GM18502 (cell line): ENCODE measurements at regions not wholly inside any gene's neighbourhood (a gene's known extent, or its start where the extent isn't known, plus 50 kb on each side); places are given as distances from the start of the nearest gene placed in this dataset.
"Not testable (repeated sequence)": the region's sequence is repeated elsewhere in the genome, so short reads cannot be mapped to it uniquely, and the experiment has no call there.

ENCODE experiments used
- ATAC-seq: cut with Tn5 transposase; IDR thresholded peaks from one replicate; pipeline ENCODE4 v1.9.1; 2021; ENCODE audit warnings: mild to moderate bottlenecking; ENCODE audit not compliant: unreplicated experiment, poor library complexity

DNA sequence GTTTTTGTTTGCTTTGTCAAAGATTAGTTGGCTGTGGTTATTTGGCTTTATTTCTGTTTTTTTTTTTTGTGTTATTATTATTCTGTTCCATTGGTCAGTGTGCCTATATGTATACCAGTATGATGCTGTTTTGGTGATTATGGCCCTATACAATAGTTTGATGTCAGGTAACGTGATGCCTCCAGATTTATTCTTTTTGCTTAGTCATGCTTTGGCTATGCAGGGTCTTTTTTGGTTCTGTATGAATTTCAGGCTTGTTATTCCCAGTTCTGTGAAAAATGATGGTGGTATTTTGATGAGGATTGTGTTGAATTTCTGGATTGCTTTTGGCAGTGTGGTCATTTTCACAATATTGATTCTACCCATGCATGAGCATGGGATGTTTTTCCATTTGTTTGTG, 312.8 kb downstream of the TAF11L14 start:
- no peak for ATAC-seq

DNA sequence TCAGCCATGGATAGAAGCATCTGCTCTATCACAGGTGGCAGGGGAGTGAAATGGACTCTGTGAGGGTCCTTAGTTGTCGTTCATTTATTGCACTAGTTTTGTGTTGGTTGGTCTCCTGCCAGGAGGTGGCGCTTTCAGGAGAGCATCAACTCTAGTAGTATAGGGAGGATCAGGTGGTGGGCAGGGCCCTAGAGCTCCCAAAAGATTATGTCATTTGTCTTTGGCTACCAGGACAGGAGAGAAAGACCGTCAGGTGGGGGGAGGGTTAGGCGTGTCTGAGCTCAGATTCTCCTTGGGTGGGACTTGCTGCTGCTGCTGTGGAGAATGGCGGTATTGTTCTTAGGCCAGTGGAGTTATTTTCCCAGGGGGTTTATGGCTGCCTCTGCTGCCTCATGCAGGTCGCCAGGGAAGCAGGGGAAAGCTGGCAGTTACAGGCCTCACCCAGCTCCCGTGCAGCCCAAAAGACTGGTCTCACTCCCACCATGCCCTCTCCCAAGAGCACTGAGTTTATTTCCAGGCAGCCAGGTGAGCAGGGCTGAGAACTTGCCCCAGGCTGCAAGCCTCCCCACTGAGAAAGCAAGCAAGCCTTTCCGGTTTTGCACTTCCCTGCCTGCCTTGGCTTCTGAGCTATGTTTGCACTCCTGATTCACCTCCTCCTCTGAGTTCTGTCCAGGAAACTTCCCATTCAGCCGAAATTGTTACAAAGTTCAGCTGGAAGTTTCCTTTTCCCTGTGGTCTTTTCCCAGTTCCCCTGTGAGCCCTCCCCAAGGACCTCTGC, 317.3 kb downstream of the TAF11L14 start:
- ATAC-seq = no peak

DNA sequence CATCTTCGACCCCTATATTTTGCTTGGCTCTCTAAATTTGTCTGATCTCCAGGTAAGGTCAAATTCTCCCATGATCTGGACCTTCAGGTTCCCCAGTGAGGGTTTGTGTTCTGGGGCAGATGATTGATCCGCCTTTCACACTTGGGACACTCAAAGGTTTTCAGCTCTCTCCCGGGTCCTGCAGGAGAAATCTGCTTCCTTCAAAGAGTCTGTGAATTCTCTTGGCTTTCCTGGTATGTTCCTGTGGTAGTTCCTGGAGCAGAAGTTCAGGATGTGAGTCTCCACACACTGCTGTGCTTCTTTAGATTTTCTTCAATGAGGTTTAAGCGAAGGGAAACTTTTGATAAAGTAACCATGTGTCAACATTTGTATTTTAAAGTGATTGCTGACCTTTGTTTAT, 318.0 kb downstream of the TAF11L14 start:
- ATAC-seq = no peak

DNA sequence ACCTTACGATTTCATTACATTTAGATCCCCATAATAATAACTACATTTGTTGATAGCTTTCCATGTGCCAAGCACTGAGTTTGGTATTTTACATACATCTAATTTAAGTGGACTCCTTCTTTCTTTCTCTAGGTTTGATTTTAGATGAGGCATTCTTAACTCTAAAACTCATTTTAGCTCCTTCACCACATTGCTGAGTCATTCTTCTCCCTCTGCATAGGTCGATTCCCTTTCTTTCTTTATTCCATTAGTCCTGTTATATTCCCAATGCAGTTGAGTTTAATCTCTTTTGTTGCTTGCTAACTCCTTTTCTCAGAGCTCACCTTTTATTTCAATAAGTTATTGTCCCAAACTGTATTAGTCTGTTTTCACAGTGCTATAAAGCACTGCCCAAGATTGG, 329.8 kb downstream of the TAF11L14 start:
- no peak for ATAC-seq

DNA sequence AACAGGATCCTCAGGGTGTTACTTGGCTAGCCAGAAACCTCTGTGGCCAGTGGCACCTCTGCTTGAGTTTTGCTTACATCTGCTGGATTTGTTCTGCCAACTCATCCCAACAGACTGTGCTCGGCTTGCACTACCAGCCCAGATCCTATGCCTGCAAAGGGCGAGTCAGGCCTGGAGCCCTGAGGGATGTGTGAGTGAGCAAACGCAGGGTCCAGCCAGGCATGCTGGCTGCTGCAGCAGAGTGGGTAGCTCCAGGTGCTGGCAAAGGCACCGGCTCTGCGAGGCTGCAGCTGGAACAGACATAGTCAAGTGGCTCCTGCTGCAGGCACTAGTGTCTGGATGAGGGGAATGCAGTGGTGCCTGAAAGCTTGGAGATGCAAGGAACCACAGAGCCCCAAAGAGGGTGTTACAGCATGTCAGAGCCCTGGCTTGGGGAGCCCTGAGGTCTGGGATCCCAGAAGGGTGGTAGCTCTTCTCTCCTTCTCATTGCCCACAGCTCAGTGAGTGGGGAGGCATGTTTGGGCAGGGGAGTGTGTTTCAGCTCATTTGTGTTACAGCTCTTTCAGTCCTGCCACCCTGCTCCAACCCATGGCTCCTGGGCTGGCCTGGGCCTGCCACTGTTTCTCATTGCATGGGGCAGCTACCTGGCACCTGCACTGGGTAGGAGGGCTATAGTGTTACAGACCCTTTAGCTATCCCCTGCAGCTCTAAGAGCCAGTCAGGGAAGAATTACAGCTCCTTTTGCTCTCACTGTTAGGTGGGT, 332.6 kb downstream of the TAF11L14 start:
- ATAC-seq = no peak

DNA sequence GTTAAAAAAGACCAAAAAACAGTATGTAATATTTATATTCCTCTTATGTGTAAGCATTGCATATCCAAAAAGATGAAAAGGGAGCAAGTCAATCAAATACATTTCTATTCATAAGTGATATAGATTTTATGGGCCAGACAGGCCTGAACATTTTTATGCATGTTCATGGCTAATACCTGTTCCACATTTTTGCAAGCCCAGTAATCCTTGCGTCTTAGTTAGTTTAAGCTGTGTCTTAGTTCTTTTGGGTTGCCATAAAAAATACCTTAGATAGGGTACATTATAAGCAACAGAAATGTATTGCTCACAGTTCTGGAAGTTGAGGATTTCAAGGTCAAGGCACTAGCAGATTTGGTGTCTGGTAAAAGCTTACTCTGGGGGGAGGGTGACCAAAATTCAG, 342.1 kb downstream of the TAF11L14 start:
- ATAC-seq = no peak

DNA sequence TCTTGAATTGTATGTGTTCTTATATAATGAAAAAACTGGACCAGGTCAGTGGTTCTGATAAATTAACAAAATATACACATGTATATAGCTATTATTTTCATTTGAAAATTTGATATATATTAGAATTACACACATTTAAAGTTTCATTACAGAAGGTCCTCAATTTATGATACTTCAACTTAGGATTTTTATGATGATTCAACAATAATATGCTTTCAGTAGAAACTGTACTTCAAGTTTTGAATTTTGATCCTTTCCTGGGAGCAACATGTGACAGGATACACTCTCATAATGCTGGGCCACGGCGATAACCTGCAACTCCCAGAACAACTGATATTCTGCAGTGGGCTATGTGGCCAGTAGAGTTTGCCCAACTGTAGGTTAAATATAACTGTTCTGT, 344.7 kb downstream of the TAF11L14 start:
- no peak for ATAC-seq

DNA sequence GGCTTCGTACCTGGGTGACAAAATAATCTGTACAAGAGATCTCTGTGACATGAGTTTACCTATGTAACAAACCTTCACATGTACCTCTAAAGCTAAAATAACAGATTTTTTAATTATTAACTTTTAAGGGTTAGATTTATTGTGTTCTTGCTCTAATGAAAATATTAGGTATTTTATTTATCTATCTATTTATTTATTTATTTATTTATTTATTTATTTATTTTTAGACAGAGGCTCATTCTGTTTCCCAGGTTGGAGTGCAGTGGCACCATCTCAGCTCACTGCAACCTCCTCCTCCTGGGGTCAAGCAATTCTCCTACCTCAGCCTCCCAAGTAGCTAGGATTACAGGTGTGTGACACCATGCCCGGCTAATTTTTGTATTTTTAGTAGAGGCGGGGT, 348.4 kb downstream of the TAF11L14 start:
- not testable (repeated sequence) for ATAC-seq

DNA sequence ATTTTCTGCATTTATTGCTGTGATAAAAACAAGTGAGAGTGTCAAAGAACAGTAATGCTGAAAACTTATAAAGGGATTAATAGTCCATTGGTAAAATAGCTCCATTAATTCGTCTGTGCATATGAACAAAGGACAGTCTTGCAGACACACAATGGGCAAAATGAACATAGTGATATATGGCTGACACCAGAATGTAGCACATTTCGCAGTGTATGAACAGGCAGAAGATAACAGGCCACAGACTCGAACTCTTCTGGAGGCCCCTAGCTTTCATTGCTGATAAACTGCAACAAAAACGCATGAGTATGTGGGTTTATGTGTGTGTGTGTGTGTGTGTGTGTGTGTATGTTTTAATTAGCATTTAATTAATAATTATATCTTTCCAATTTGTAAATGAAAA, 354.8 kb downstream of the TAF11L14 start:
- ATAC-seq = no peak

DNA sequence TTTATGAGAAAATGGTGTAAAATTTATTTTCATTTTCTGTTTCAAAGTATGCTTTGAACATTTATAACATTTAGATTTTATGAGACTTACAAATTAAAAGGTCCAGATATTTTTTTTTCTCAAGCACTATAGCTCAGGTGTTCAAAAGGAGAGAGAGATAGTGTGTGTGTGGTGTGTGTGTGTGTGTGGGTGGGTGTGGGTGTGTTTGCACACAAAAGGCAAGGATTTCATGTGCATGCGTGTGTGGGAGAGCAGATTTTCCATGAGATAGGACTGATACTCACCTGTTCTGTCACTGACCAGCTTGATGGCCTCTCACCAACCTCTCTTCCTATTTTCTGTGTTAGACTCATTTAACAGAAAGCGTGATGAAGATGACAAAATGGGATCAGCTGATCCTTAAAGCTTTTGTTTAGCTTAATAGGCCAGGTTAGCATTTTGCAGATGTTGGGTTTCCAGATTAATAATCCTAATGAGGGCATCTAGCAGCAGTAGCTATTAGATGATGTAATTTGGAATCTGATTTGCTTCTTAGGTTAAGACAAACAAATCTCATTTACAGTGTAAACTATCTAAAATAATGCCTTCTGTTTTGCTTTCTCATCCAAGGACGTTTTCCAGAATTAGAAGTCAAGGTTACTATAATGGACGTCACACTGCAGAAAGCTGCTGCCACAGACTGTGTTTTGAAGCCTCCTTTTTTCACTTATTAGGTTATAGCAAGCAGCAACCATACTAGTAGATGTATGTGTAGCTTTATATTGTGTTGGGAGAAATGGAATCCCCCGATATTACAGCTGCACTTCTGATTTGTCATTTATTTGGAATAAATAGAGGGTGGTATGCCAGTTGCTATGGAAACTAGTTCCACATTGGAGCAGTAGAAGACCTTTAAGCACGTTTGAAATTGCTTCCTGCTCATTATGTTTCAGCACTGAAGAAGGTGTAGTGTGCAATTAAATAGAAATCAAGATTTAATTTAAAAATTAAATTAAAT, 355.6 kb downstream of the TAF11L14 start:
- ATAC-seq = no peak

DNA sequence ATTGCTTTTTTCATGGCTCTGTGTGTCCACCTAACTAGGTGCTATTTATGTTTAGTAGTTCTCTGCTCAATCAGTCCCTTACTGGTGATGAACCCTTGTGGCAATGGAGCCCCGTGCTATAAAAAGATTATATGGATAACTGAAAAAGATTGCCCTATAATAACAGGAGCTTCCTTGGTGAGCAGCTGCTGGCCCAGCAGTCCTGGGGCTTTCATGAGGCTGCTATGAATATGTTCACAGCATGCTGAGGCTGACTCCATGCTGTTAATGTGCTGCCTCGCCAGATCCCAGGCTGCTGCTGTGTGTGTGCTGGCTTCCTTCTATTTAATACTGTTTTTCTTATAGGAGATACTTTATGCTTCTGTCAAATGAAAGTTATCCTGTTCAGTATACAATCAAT, 357.5 kb downstream of the TAF11L14 start:
- ATAC-seq = no peak

DNA sequence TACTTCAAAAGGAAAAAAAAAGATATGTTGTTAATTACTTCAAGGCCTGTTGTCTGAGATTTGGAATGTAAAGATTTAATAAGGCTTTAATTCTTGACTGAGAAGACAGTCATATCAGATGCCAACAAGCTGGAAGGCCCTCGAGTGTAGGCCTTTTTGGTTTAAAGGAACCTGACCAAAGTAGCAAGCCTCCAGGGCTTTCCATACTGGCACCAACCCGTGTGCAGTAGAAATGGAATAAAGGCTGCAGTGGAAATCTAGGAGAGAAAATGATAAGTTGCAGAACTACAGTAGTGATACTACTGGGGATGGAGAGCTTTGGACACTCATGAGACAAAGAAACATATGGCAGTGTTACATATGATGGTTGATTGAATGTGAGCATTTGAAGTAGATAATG, 358.0 kb downstream of the TAF11L14 start:
- no peak for ATAC-seq

DNA sequence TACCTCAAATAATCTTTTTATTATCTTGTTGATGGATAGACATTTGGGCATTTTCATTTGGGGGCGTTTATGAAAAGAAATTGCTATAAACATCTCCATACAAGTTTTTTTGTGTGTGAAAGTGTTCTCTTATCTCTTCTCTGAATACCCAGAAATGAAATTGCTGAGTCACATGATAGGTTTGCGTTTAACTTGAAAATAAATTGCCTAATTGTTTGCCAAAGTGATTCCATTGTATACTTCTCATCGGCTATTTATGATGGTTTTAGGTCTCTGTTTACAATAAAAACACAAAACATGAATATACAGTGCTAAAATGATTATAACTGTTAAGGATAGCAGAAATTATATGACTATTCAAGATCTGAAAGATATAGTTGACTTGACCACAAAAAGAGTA, 361.7 kb downstream of the TAF11L14 start:
- ATAC-seq = no peak

DNA sequence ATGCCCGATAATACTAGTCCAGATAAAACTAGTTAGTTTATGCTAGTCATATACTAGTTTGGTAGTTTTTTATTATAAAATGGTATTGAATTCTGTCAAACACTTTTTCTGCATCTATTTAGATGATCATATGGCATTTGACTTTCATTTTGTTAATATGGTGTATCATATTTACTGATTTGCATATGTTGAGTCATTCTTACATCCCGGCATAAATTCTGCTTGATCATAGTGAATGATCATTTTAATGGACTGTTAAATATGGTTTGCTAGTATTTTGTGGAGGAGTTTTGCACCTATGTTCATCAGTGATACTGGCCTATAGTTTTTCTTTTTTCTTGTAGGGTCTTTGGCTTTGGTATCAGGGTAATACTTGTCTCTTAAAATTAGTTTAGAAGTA, 365.6 kb downstream of the TAF11L14 start:
- ATAC-seq = no peak

DNA sequence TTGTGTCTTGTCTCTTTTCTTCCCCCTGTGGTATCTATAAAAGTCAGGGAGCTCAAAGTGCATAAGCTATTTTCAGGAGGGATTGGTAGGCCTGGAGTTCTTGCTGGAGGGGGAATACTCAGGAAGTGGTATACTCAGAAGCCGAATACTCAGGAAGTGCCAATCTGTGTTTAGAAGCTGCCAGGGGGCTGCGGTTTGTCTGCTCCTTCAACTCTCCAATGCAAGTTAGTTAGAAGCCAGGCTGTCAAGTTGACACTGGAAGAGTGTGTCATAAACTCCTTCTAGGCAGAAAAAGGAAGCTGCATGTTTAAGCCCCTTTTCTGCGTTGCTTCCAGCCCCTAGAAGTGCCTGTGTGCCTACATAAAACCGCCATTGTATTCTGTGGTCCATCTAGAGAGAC, 366.5 kb downstream of the TAF11L14 start:
- ATAC-seq = no peak

DNA sequence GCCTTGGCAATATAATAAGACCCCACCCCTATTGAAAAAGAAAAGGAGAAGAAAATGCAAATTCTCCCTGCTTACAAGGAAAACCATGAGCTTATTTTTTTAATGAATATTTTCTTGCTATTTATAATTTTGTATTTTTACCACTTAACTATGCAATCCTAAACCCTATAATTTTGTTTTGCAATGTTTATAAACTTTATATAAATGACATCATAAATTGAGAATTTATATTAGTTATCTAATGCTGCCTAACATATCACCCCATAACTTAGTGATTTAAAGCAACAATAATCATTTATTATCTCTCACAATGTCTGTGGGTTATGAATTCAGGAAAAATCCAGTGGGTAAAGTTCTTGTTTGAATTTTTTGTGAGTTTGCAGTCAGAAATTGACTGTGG, 369.1 kb downstream of the TAF11L14 start:
- no peak for ATAC-seq

DNA sequence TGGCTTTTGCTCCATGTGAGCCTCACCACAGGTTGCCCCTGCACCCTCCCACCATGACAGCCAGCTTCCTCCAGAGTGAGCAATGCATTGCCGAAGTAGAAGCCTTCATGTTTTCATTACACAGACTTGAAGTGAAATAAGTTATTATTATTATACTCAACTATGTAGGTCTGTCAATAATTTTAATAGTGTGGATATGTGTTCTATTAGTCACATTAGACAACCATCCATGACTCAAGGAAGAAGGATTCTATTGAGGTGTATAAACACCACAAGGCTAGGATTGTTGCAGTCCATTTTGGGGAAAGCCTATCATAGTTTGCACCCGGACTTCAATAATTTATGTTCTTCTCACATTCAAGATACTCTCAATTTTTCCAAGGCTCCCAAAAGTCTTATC, 369.5 kb downstream of the TAF11L14 start:
- ATAC-seq = no peak

DNA sequence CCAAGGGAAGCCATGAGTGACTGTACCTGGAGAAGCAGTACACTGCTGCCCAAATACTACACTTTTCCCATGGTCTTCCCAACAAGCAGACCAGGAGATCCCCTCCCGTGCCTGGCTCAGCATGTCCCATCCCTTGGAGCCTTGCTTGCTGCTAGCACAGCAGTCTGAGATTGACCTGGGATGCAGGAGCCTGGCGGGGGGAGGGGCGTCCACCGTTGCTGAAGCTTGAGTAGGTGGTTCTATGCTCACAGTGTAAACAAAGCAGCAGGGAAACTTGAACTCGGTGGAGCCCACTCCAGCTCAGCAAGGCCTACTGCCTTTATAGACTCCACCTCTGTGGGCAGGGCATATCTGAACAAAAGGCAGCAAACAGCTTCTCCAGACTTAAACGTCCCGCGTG, 372.0 kb downstream of the TAF11L14 start:
- not testable (repeated sequence) for ATAC-seq

DNA sequence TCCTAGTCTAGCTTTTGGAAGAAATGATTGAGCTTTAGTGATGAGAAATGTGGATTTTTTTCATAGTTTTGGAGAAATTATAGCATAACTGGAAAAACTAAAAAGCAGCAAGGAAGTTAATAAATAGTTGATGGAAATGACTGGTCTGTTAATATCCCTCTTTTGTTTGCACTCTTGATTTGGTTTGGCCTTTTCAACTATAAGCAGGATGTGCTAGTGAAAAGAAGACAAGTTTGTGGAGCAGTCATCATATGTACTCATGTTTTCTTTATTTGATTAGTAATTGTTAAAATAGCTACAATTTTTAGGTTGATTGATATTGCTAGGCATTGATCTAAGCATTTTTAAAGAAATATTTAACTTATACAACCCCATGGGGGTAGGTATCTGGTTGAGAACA, 374.7 kb downstream of the TAF11L14 start:
- ATAC-seq = no peak

DNA sequence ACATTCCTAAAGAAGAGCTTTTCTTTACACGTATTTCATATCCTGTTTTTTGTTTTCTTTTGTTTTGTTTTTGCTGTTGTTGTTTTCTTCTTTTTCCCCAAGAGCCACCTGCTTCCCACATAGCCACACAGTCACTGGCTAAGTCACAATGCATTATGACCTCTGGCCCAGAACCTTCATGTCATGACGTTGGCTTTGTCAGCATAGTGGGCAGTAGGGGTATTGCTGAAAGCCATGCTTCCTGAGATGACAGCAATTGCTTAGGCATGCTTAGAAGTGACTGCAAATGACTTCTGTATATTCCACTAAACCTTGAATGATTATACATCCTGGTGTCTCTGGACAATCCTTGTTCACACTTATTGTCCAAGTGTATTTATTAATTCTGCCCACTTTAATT, 375.8 kb downstream of the TAF11L14 start:
- no peak for ATAC-seq

DNA sequence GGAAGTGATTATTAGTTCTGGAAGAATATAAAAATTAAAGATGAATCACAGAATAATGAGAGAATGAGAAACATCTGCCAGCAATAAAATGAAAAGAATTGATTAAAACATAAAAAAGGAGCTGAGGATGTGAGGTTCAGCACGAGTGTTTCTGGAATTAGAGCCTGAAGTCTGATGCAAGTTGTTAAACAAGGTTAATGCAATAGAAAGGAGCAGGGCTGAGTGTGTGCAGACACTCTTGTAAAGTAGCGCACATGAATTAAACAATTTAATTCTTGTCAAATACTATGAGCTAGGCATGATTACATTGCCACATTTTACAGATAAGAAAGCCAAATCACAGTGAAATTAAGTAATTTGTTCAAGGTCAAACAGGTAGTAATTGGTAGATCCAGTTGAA, 384.2 kb downstream of the TAF11L14 start:
- ATAC-seq = no peak
